Heart left ventricle (tissue), 13 donors: ENCODE measurements at regions not wholly inside any gene's neighbourhood (a gene's known extent, or its start where the extent isn't known, plus 50 kb on each side); places are given as distances from the start of the nearest gene placed in this dataset.

Source experiments
- CTCF ChIP-seq, 12 donors: fragments of 200-600 bp; sonication (generic) in 4 of 12; IDR thresholded peaks; one replicate each; pipeline versions ENCODE4 v1.5.0 to v1.8.0; 2018 to 2022; ENCODE audit warnings: antibody characterized with exemption in 12 of 12, mild to moderate bottlenecking in 5 of 12
- POLR2A ChIP-seq, 2 donors: fragments of 450-650 bp; IDR thresholded peaks; one replicate each; pipeline ENCODE4 v1.6.1; 2017; ENCODE audit warnings: antibody characterized with exemption in 2 of 2, mild to moderate bottlenecking in 2 of 2, moderate library complexity in 2 of 2
- donor health status: ischemic (EF 13 %, LVEDD 7.1; RV severe dilation, severe dysfunction).
- donor health status: DM: no; HTN: yes; CAD: no.
- donor health status: DM: no; HTN: no; CAD: no.
- donor health status: ischemic (EF 25% LVEDD 6.9; RV normal size, moderate dysfunction).
- donor health status: ischemic (EF 25% LVEDD 5.7; RV mildly dilated, moderate dysfunction).
- donor health status: ischemic (EF 35%, LVEDD 5.7; RV mildly dilated, moderate dysfunction).
- donor health status: nonischemic (EF 11% LVEDD 7.7; RV severe dilation, severe dysfunction).
- donor health status: DM: yes; HTN: yes; CAD: no.
- donor health status: PGD.
- donor health status: ischemic (EF 29% LVEDD 5.4; RV normal size, mild dysfunction).
- donor health status: nonischemic (EF 23%, LVEDD 6.1; RV moderate dilation, normal function).

DNA sequence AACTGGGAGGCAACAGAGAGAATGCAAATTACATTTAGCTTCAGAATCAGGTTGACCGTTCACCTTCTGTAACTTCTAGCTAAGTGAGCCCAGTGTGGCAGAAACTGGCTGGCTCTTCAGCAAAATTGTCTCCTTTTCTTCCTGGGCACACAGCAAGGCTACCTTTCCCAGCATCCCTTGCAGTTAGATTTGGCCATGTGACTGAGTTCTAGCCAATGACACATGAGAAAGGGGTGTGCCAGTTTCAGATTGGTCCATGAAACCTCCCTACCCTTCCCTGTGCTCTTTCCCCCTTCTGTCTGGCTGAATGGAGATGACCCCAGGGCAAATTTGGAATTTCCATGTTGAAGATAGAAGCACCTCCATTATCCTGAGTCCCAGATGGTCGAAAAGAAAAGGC lies 72.5 kb upstream of the SMIM23 start:
- TF ChIP-seq CTCF (IDR thresholded peaks at IDR 0.05), result no peak
- no peak for TF ChIP-seq POLR2A (IDR thresholded peaks at IDR 0.05)
